Peyer's patch (tissue), 4 donors: ENCODE measurements at regions not wholly inside any gene's neighbourhood (a gene's known extent, or its start where the extent isn't known, plus 50 kb on each side); places are given as distances from the start of the nearest gene placed in this dataset.
A peak's percentile ranks its signal among the peaks of the same experiment; 100 is the strongest.

Experiments
- DNase-seq, 3 donors: peaks; one replicate each; pipeline ENCODE4 v3.0.0-alpha.2; 2017 to 2019
- H3K27ac ChIP-seq, 4 donors: fragments of 200-600 bp; sonication (generic); one replicate each; pipeline ENCODE4 v1.5.1; 2016 to 2019
- H3K27me3 ChIP-seq, 2 donors: fragments of 200-600 bp; sonication (generic); one replicate each; pipeline ENCODE4 v1.5.1; 2019
- H3K36me3 ChIP-seq, 3 donors: fragments of 200-600 bp; sonication (generic); one replicate each; pipeline ENCODE4 v1.5.1; 2016 to 2019
- H3K4me1 ChIP-seq, 4 donors: fragments of 200-600 bp; sonication (generic); one replicate each; pipeline ENCODE4 v1.5.1; 2016 to 2019
- H3K4me3 ChIP-seq, 4 donors: fragments of 200-600 bp; sonication (generic); 1 replicate in 3 of 4; 2 replicates in 1 of 4; pipeline ENCODE4 v1.5.1; 2016 to 2019; ENCODE audit warnings: mild to moderate bottlenecking in 1 of 4
- H3K9me3 ChIP-seq, 4 donors: fragments of 200-600 bp; sonication (generic); one replicate each; pipeline ENCODE4 v1.5.1; 2016 to 2019; ENCODE audit warnings: mild to moderate bottlenecking in 1 of 4
- CTCF ChIP-seq, 6 experiments: fragments of 450-650 bp in 4 of 6; fragments of 200-600 bp in 2 of 6; sonication (generic) in 1 of 6; IDR thresholded peaks; one replicate each; pipeline ENCODE4 v1.5.1; 2017 to 2019; ENCODE audit warnings: antibody characterized with exemption in 6 of 6, mild to moderate bottlenecking in 3 of 6, moderate library complexity in 1 of 6
- POLR2A ChIP-seq, 2 donors: fragments of 450-650 bp; IDR thresholded peaks; one replicate each; pipeline ENCODE4 v1.5.1; 2017; ENCODE audit warnings: antibody characterized with exemption in 2 of 2, mild to moderate bottlenecking in 2 of 2, moderate library complexity in 2 of 2

- DNase-seq = no peak
- no peaks in the 10 kb centered on the region for H3K27me3 ChIP-seq
- H3K36me3 ChIP-seq = no peaks in the 10 kb centered on the region
- no peak for TF ChIP-seq POLR2A (IDR thresholded peaks at IDR 0.05)
- no peak for TF ChIP-seq CTCF (IDR thresholded peaks at IDR 0.05)
- peaks cover 0 to 1% (median 0%) of the 10 kb centered on the region in 4 donors for H3K4me1 ChIP-seq
- no peak overlapping the region for H3K27ac ChIP-seq
- no peaks in the 10 kb centered on the region for H3K9me3 ChIP-seq
- H3K4me3 ChIP-seq = no peak overlapping the region
These were observed 82.3 kb upstream of the RNU6-1 start for GRCh38 chr15:67922106-67922675.

- Histone ChIP-seq H3K9me3 (no peaks in the 10 kb centered on the region), H3K4me3 (no peak overlapping the region), H3K4me1 (no peaks in the 10 kb centered on the region), H3K27me3 (no peaks in the 10 kb centered on the region), H3K27ac (peak overlapping the region in 1 of 4 donors; percentile 34), H3K36me3 (no peaks in the 10 kb centered on the region)
- TF ChIP-seq CTCF (IDR thresholded peaks at IDR 0.05) (no peak), POLR2A (IDR thresholded peaks at IDR 0.05) (no peak)
- DNase-seq = no peak
These were observed 83.4 kb upstream of the RNU6-1 start for GRCh38 chr15:67922971-67923945.

GRCh38 chr15:67924359-67924974 lies 84.6 kb upstream of the RNU6-1 start:
- H3K27ac ChIP-seq = peak overlapping the region in 1 of 4 donors; percentile 34
- no peak for TF ChIP-seq POLR2A (IDR thresholded peaks at IDR 0.05)
- TF ChIP-seq CTCF (IDR thresholded peaks at IDR 0.05) = no peak

GRCh38 chr15:67925182-67925581 lies 85.3 kb upstream of the RNU6-1 start:
- no peak for TF ChIP-seq CTCF (IDR thresholded peaks at IDR 0.05)
- Histone ChIP-seq H3K27me3 (no peaks in the 10 kb centered on the region), H3K36me3 (no peaks in the 10 kb centered on the region), H3K9me3 (no peaks in the 10 kb centered on the region), H3K27ac (no peak overlapping the region), H3K4me3 (no peak overlapping the region), H3K4me1 (no peaks in the 10 kb centered on the region)
- DNase-seq = no peak

More at GRCh38 chr15:67924359-67924974, 84.6 kb upstream of the RNU6-1 start:
- Histone ChIP-seq H3K27me3 (no peaks in the 10 kb centered on the region), H3K9me3 (no peaks in the 10 kb centered on the region), H3K36me3 (no peaks in the 10 kb centered on the region), H3K4me1 (no peaks in the 10 kb centered on the region), H3K4me3 (no peak overlapping the region)
- no peak for DNase-seq

GRCh38 chr15:67927501-67928168 lies 87.8 kb upstream of the RNU6-1 start:
- Histone ChIP-seq H3K36me3 (no peaks in the 10 kb centered on the region), H3K4me1 (no peaks in the 10 kb centered on the region), H3K4me3 (no peak overlapping the region), H3K9me3 (no peaks in the 10 kb centered on the region), H3K27ac (peak overlapping the region in 1 of 4 donors; percentile 44), H3K27me3 (no peaks in the 10 kb centered on the region)
- DNase-seq = peak in 1 of 3 donors; percentile 20
- TF ChIP-seq POLR2A (IDR thresholded peaks at IDR 0.05) (no peak), CTCF (IDR thresholded peaks at IDR 0.05) (no peak)
